Activated CD8-positive, alpha-beta T cell treated with anti-CD3 and anti-CD28 coated beads for 36 hours (primary cell): ENCODE measurements at regions not wholly inside any gene's neighbourhood (a gene's known extent, or its start where the extent isn't known, plus 50 kb on each side); places are given as distances from the start of the nearest gene placed in this dataset.
"Not testable (repeated sequence)": the region's sequence is repeated elsewhere in the genome, so short reads cannot be mapped to it uniquely, and the experiment has no call there.

Source experiments
- ATAC-seq: fragments of 200-7000 bp; cut with Tn5 transposase; one replicate; pipeline ENCODE4 v1.10.0; 2021; ENCODE audit warnings: mild to moderate bottlenecking, moderate library complexity
- CTCF ChIA-PET: fragments of 350-600 bp; sonication (Branson Sonifier 250); formaldehyde crosslinking; loops from one replicate; lab custom pipeline; 2021; ENCODE audit warnings: antibody characterized with exemption; lab: Charles Lee
- POLR2A ChIA-PET: fragments of 350-600 bp; sonication (Branson Sonifier 250); formaldehyde crosslinking; loops from one replicate; lab custom pipeline; 2021; ENCODE audit warnings: antibody characterized with exemption; lab: Charles Lee
- DNase-seq: peaks from one replicate; pipeline ENCODE4 v3.0.0-alpha.2; 2020
- H3K27ac Mint-ChIP-seq: one replicate; pipeline ENCODE4 v1.8.0; 2021; ENCODE audit warnings: mild to moderate bottlenecking, mixed read lengths
- H3K27me3 Mint-ChIP-seq: one replicate; pipeline ENCODE4 v1.8.0; 2021; ENCODE audit warnings: mixed read lengths
- H3K36me3 Mint-ChIP-seq: one replicate; pipeline ENCODE4 v1.8.0; 2021; ENCODE audit warnings: low read depth, mixed read lengths
- H3K4me1 Mint-ChIP-seq: one replicate; pipeline ENCODE4 v1.8.0; 2021; ENCODE audit warnings: low read depth, mixed read lengths
- H3K4me3 Mint-ChIP-seq: one replicate; pipeline ENCODE4 v1.8.0; 2021; ENCODE audit warnings: mild to moderate bottlenecking, moderate library complexity, mixed read lengths
- H3K9me3 Mint-ChIP-seq: one replicate; pipeline ENCODE4 v1.8.0; 2021; ENCODE audit warnings: mixed read lengths
- CTCF ChIP-seq: fragments of 200-600 bp; IDR thresholded peaks from one replicate; pipeline ENCODE4 v1.8.0; 2022; ENCODE audit warnings: antibody characterized with exemption, mild to moderate bottlenecking
- intact Hi-C: fragments of 100-400 bp; cut with micrococcal nuclease; formaldehyde crosslinking; loops from one replicate; pipeline ENCODE4 v1.10.0; 2022

GRCh38 chr15:84094720-84095119, 140.9 kb upstream of the GOLGA6L4 start:
- ATAC-seq, H3K4me3 Mint-ChIP-seq, H3K27me3 Mint-ChIP-seq, H3K27ac Mint-ChIP-seq, H3K9me3 Mint-ChIP-seq, DNase-seq, intact Hi-C loops, H3K4me1 Mint-ChIP-seq, H3K36me3 Mint-ChIP-seq, POLR2A ChIA-PET: not testable (repeated sequence)
- CTCF ChIA-PET, result interaction anchor here (0.7 kb wide), 1 partner anchor 545 kb away, joined by 3 read pairs; no protein-coding TSS in a partner anchor

GRCh38 chr15:84097053-84097452, 138.5 kb upstream of the GOLGA6L4 start:
- intact Hi-C loops, H3K4me1 Mint-ChIP-seq, CTCF ChIA-PET, ATAC-seq, POLR2A ChIA-PET, H3K9me3 Mint-ChIP-seq, H3K27me3 Mint-ChIP-seq, H3K36me3 Mint-ChIP-seq, H3K27ac Mint-ChIP-seq, H3K4me3 Mint-ChIP-seq, DNase-seq: not testable (repeated sequence)

GRCh38 chr15:84098604-84099003, 137.0 kb upstream of the GOLGA6L4 start:
- no peaks in the 10 kb centered on the region for H3K9me3 Mint-ChIP-seq
- H3K4me3 Mint-ChIP-seq, result no peak overlapping the region
- no peak for TF ChIP-seq CTCF
- ATAC-seq, result no peak
- intact Hi-C loops, result no loop called here
- CTCF ChIA-PET, result no interaction called here
- no peak for DNase-seq
- no peaks in the 10 kb centered on the region for H3K36me3 Mint-ChIP-seq
- no peaks in the 10 kb centered on the region for H3K4me1 Mint-ChIP-seq
- POLR2A ChIA-PET, result no interaction called here
- H3K27ac Mint-ChIP-seq, result no peak overlapping the region
- H3K27me3 Mint-ChIP-seq, result peaks cover 5% of the 10 kb centered on the region

- intact Hi-C loops, result no loop called here
- ChIA-PET POLR2A (no interaction called here), CTCF (no interaction called here)
- no peak for TF ChIP-seq CTCF
- Mint-ChIP-seq H3K4me3 (no peak overlapping the region), H3K9me3 (no peaks in the 10 kb centered on the region), H3K27ac (no peak overlapping the region), H3K27me3 (peaks cover 5% of the 10 kb centered on the region), H3K4me1 (no peaks in the 10 kb centered on the region), H3K36me3 (no peaks in the 10 kb centered on the region)
- DNase-seq (no peak), ATAC-seq (no peak)
Observed at GRCh38 chr15:84099181-84099580, 136.4 kb upstream of the GOLGA6L4 start.

GRCh38 chr15:84103345-84103744, 132.2 kb upstream of the GOLGA6L4 start:
- ATAC-seq, result no peak

GRCh38 chr15:84104853-84105252, 130.7 kb upstream of the GOLGA6L4 start:
- no peak overlapping the region for H3K4me3 Mint-ChIP-seq
- no peaks in the 10 kb centered on the region for H3K4me1 Mint-ChIP-seq
- intact Hi-C loops, result no loop called here
- no peak for TF ChIP-seq CTCF
- DNase-seq, result no peak
- no peak for ATAC-seq
- no peaks in the 10 kb centered on the region for H3K9me3 Mint-ChIP-seq
- ChIA-PET POLR2A (no interaction called here), CTCF (no interaction called here)
- no peaks in the 10 kb centered on the region for H3K36me3 Mint-ChIP-seq
- no peak overlapping the region for H3K27ac Mint-ChIP-seq
- H3K27me3 Mint-ChIP-seq, result peaks cover 9% of the 10 kb centered on the region

More at GRCh38 chr15:84103345-84103744, 132.2 kb upstream of the GOLGA6L4 start:
- Mint-ChIP-seq H3K36me3 (no peaks in the 10 kb centered on the region), H3K4me1 (no peaks in the 10 kb centered on the region), H3K9me3 (no peaks in the 10 kb centered on the region), H3K27ac (no peak overlapping the region), H3K4me3 (no peak overlapping the region), H3K27me3 (peaks cover 7% of the 10 kb centered on the region)
- no peak for DNase-seq
- intact Hi-C loops, result no loop called here
- ChIA-PET POLR2A (no interaction called here), CTCF (no interaction called here)
- TF ChIP-seq CTCF, result no peak
